ENCODE measurements at regions not wholly inside any gene's neighbourhood (a gene's known extent, or its start where the extent isn't known, plus 50 kb on each side); places are given as distances from the start of the nearest gene placed in this dataset.

DNA sequence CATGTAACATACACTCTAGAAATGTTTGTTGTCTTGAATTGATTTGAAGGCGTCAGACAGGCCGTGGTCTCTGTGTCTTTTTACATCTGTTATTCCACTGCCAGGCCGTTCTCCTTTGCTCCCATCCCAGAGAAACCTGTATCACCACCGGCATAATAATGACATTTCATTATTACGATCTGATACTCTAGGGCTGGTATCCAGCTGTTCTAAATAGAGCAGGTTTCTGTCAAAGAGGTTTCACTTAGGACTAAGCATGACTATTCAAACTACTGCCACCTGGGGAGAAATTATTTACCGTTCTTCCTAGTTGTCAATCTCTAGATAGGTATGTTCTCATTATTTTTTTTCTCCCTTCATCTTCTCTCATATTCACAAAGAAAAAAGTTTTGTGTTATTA lies 1016.2 kb upstream of the EEF2KMT start:
- no peak for FAIRE-seq
- no peak overlapping the region for H3K9ac ChIP-seq (ENCODE audit: control insufficient read depth, extremely low read depth, insufficient read depth, low read length)
- dilution Hi-C loops (cut with MboI; ENCODE audit: extremely low pct_ligation_motif_present, low sequenced_read_pairs), result no loop called here

DNA sequence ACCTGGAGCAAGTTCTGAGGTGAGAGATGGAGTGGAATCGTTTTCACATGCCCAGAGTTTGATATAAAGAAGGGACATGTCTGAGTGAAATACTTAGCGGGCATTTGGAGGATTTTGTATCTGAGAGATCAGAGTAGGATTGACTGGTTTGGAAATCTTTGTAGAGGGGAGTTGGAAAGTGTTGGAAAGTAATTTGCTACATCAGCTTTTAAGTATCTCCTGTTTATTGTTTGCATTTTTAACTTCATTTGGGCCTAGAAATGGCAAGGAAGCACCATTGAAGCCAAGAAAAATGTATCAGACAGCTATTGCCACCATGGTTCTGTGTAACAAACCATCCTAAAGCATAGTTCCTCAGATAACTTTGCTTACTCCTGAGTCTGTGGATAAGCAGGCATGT lies 1015.1 kb upstream of the EEF2KMT start:
- Histone ChIP-seq H3K9me3 (ENCODE audit: control insufficient read depth, low read depth, low read length) (no peaks in the 10 kb centered on the region), H3K9ac (ENCODE audit: control insufficient read depth, extremely low read depth, insufficient read depth, low read length) (no peak overlapping the region), H3K27ac (ENCODE audit: control insufficient read depth, insufficient read depth, low read length) (no peak overlapping the region), H3K79me2 (ENCODE audit: control insufficient read depth, insufficient read depth, low read length) (no peaks in the 10 kb centered on the region), H3K9me1 (ENCODE audit: control insufficient read depth, extremely low read depth, insufficient read depth, low read length) (no peaks in the 10 kb centered on the region), H3K4me2 (ENCODE audit: control insufficient read depth, extremely low read depth, insufficient read depth, low read depth, low read length) (no peak overlapping the region), H3K36me3 (ENCODE audit: control insufficient read depth in 2 of 2, extremely low read depth in 1 of 2, insufficient read depth in 2 of 2, low read length in 2 of 2) (no peaks in the 10 kb centered on the region), H2AFZ (ENCODE audit: control insufficient read depth, low read length) (no peak overlapping the region), H4K20me1 (ENCODE audit: control insufficient read depth, extremely low read depth, insufficient read depth, low read length) (no peaks in the 10 kb centered on the region), H3K4me1 (ENCODE audit: control insufficient read depth, extremely low read depth, insufficient read depth, low read length) (no peaks in the 10 kb centered on the region), H3K27me3 (ENCODE audit: control insufficient read depth, extremely low read depth, insufficient read depth, low read length) (no peaks in the 10 kb centered on the region), H3K4me3 (ENCODE audit: control insufficient read depth in 2 of 3, extremely low read depth in 1 of 3, insufficient read depth in 2 of 3, low read depth in 1 of 3, low read length in 3 of 3) (no peak overlapping the region)
- TF ChIP-seq, protein P1, sequence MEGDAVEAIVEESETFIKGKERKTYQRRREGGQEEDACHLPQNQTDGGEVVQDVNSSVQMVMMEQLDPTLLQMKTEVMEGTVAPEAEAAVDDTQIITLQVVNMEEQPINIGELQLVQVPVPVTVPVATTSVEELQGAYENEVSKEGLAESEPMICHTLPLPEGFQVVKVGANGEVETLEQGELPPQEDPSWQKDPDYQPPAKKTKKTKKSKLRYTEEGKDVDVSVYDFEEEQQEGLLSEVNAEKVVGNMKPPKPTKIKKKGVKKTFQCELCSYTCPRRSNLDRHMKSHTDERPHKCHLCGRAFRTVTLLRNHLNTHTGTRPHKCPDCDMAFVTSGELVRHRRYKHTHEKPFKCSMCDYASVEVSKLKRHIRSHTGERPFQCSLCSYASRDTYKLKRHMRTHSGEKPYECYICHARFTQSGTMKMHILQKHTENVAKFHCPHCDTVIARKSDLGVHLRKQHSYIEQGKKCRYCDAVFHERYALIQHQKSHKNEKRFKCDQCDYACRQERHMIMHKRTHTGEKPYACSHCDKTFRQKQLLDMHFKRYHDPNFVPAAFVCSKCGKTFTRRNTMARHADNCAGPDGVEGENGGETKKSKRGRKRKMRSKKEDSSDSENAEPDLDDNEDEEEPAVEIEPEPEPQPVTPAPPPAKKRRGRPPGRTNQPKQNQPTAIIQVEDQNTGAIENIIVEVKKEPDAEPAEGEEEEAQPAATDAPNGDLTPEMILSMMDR (optimal IDR thresholded peaks at IDR 0.05 in 1 of 3, IDR thresholded peaks at IDR 0.05 in 1 of 3, conservative IDR thresholded peaks at IDR 0.05 in 1 of 3; ENCODE audit: extremely low read depth in 1 of 3, insufficient read depth in 2 of 3, low read length in 3 of 3), result no peak
- no peak for TF ChIP-seq EZH2 (IDR thresholded peaks at IDR 0.05; ENCODE audit: low read length)
- DNase-seq (ENCODE audit: low read depth, low spot score), result no peak
- FAIRE-seq, result no peak
- dilution Hi-C loops (cut with MboI; ENCODE audit: extremely low pct_ligation_motif_present, low sequenced_read_pairs), result no loop called here

More for the DNA sequence above, 1016.2 kb upstream of the EEF2KMT start:
- Histone ChIP-seq H3K9me3 (ENCODE audit: control insufficient read depth, low read depth, low read length) (no peaks in the 10 kb centered on the region), H3K9me1 (ENCODE audit: control insufficient read depth, extremely low read depth, insufficient read depth, low read length) (no peaks in the 10 kb centered on the region), H3K79me2 (ENCODE audit: control insufficient read depth, insufficient read depth, low read length) (no peaks in the 10 kb centered on the region), H3K4me2 (ENCODE audit: control insufficient read depth, extremely low read depth, insufficient read depth, low read depth, low read length) (no peak overlapping the region), H3K27me3 (ENCODE audit: control insufficient read depth, extremely low read depth, insufficient read depth, low read length) (no peaks in the 10 kb centered on the region), H3K36me3 (ENCODE audit: control insufficient read depth in 2 of 2, extremely low read depth in 1 of 2, insufficient read depth in 2 of 2, low read length in 2 of 2) (no peaks in the 10 kb centered on the region), H3K4me1 (ENCODE audit: control insufficient read depth, extremely low read depth, insufficient read depth, low read length) (no peaks in the 10 kb centered on the region), H2AFZ (ENCODE audit: control insufficient read depth, low read length) (no peak overlapping the region), H4K20me1 (ENCODE audit: control insufficient read depth, extremely low read depth, insufficient read depth, low read length) (no peaks in the 10 kb centered on the region), H3K27ac (ENCODE audit: control insufficient read depth, insufficient read depth, low read length) (no peak overlapping the region), H3K4me3 (ENCODE audit: control insufficient read depth in 2 of 3, extremely low read depth in 1 of 3, insufficient read depth in 2 of 3, low read depth in 1 of 3, low read length in 3 of 3) (no peak overlapping the region)
- DNase-seq (ENCODE audit: low read depth, low spot score), result no peak
- TF ChIP-seq, protein P1 (optimal IDR thresholded peaks at IDR 0.05 in 1 of 3, IDR thresholded peaks at IDR 0.05 in 1 of 3, conservative IDR thresholded peaks at IDR 0.05 in 1 of 3; ENCODE audit: extremely low read depth in 1 of 3, insufficient read depth in 2 of 3, low read length in 3 of 3), result no peak
- no peak for TF ChIP-seq EZH2 (IDR thresholded peaks at IDR 0.05; ENCODE audit: low read length)

Data from keratinocyte (primary cell).